Caco-2 (cell line): ENCODE measurements at regions not wholly inside any gene's neighbourhood (a gene's known extent, or its start where the extent isn't known, plus 50 kb on each side); places are given as distances from the start of the nearest gene placed in this dataset.

Source experiments
- BruUV-seq: library from RNA; stranded (reverse); fragments of 400-500 nt; replicated peaks from 2 replicates; lab custom pipeline; 2021; lab: Mats Ljungman, UMichigan
- CTCF ChIA-PET: fragments of 300-600 bp; sonication (Branson Sonifier 250); formaldehyde crosslinking; loops from one replicate; lab custom pipeline; 2022; ENCODE audit warnings: antibody characterized with exemption; lab: Charles Lee
- POLR2A ChIA-PET: fragments of 300-600 bp; sonication (Branson Sonifier 250); formaldehyde crosslinking; loops from one replicate; lab custom pipeline; 2022; ENCODE audit warnings: antibody characterized with exemption; lab: Charles Lee
- DNase-seq, 2 experiments: peaks; one replicate each; pipeline versions ENCODE4 v3.0.0 to v3.0.0-alpha.2; 2020 to 2022
- H3K27me3 ChIP-seq: replicated peaks from 2 replicates; pipeline ENCODE4 v1.6.0; 2011; ENCODE audit warnings: low read length; ENCODE audit not compliant: control insufficient read depth, insufficient read depth
- H3K36me3 ChIP-seq: 2 replicates; pipeline ENCODE4 v1.5.1; 2011; ENCODE audit warnings: low read length; ENCODE audit not compliant: control insufficient read depth, insufficient read depth
- H3K4me1 ChIP-seq: fragments of 250-450 bp; sonication (Bioruptor Pico); 2 replicates; pipeline ENCODE4 v1.5.1; 2020; ENCODE audit warnings: mild to moderate bottlenecking
- H3K4me3 ChIP-seq: 2 replicates; pipeline ENCODE4 v1.5.1; 2011; ENCODE audit warnings: low read depth, mild to moderate bottlenecking, control low read depth, low read length
- H3K9me3 ChIP-seq: fragments of 250-450 bp; sonication (Bioruptor Pico); 2 replicates; pipeline ENCODE4 v1.5.1; 2020; ENCODE audit warnings: mild to moderate bottlenecking, moderate library complexity
- H3K27ac Mint-ChIP-seq: one replicate; pipeline ENCODE4 v1.8.0; 2022; ENCODE audit warnings: mixed read lengths; ENCODE audit not compliant: unreplicated experiment
- H3K27me3 Mint-ChIP-seq: one replicate; pipeline ENCODE4 v1.8.0; 2022; ENCODE audit warnings: mixed read lengths; ENCODE audit not compliant: insufficient read depth, unreplicated experiment
- H3K36me3 Mint-ChIP-seq: one replicate; pipeline ENCODE4 v1.8.0; 2022; ENCODE audit warnings: mild to moderate bottlenecking, mixed read lengths; ENCODE audit not compliant: insufficient read depth, unreplicated experiment
- H3K4me1 Mint-ChIP-seq: one replicate; pipeline ENCODE4 v1.8.0; 2022; ENCODE audit warnings: low read depth, mixed read lengths; ENCODE audit not compliant: unreplicated experiment
- H3K4me3 Mint-ChIP-seq: one replicate; pipeline ENCODE4 v1.8.0; 2022; ENCODE audit warnings: mild to moderate bottlenecking, moderate library complexity, mixed read lengths; ENCODE audit not compliant: unreplicated experiment
- H3K9me3 Mint-ChIP-seq: one replicate; pipeline ENCODE4 v1.8.0; 2022; ENCODE audit warnings: mixed read lengths; ENCODE audit not compliant: unreplicated experiment
- intact Hi-C: fragments of 100-400 bp; cut with micrococcal nuclease; formaldehyde crosslinking; loops from one replicate; pipeline ENCODE4 v1.10.0; 2022; ENCODE audit not compliant: unreplicated experiment
- TF ChIP-seq, protein P1 (sequence below), 2 experiments: fragments of 200-600 bp in 1 of 2; IDR thresholded peaks; 1 replicate in 1 of 2; 2 replicates in 1 of 2; pipeline versions ENCODE4 v1.5.1 to v1.8.0; 2011 to 2022; ENCODE audit warnings: antibody characterized with exemption in 1 of 2, control low read depth in 1 of 2, inconsistent platforms in 1 of 2, low read depth in 1 of 2, low read length in 1 of 2, mild to moderate bottlenecking in 1 of 2, moderate library complexity in 1 of 2; ENCODE audit not compliant: insufficient read depth in 1 of 2, severe bottlenecking in 1 of 2, unreplicated experiment in 1 of 2

- CTCF ChIA-PET, result no interaction called here
- BruUV-seq, result no TSS peak
- Mint-ChIP-seq H3K36me3 (no peaks in the 10 kb centered on the region), H3K4me1 (peaks cover 9% of the 10 kb centered on the region), H3K27ac (no peak overlapping the region), H3K4me3 (no peak overlapping the region), H3K9me3 (no peaks in the 10 kb centered on the region), H3K27me3 (no peaks in the 10 kb centered on the region)
- intact Hi-C loops, result no loop called here
- Histone ChIP-seq H3K9me3 (no peaks in the 10 kb centered on the region), H3K36me3 (no peaks in the 10 kb centered on the region), H3K4me1 (peaks cover 4% of the 10 kb centered on the region; the same call in 1 of the 2 replicates), H3K27me3 (no peaks in the 10 kb centered on the region), H3K4me3 (no peak overlapping the region)
- TF ChIP-seq, protein P1, sequence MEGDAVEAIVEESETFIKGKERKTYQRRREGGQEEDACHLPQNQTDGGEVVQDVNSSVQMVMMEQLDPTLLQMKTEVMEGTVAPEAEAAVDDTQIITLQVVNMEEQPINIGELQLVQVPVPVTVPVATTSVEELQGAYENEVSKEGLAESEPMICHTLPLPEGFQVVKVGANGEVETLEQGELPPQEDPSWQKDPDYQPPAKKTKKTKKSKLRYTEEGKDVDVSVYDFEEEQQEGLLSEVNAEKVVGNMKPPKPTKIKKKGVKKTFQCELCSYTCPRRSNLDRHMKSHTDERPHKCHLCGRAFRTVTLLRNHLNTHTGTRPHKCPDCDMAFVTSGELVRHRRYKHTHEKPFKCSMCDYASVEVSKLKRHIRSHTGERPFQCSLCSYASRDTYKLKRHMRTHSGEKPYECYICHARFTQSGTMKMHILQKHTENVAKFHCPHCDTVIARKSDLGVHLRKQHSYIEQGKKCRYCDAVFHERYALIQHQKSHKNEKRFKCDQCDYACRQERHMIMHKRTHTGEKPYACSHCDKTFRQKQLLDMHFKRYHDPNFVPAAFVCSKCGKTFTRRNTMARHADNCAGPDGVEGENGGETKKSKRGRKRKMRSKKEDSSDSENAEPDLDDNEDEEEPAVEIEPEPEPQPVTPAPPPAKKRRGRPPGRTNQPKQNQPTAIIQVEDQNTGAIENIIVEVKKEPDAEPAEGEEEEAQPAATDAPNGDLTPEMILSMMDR (IDR thresholded peaks at IDR 0.05; ENCODE audit: insufficient read depth in 1 of 2, low read depth in 1 of 2, low read length in 1 of 2, severe bottlenecking in 1 of 2, unreplicated experiment in 1 of 2), result no peak
- POLR2A ChIA-PET, result no interaction called here
- no peak for DNase-seq
These were observed 184.5 kb upstream of the NFE2L3 start for GRCh38 chr7:25967278-25968204.

DNA sequence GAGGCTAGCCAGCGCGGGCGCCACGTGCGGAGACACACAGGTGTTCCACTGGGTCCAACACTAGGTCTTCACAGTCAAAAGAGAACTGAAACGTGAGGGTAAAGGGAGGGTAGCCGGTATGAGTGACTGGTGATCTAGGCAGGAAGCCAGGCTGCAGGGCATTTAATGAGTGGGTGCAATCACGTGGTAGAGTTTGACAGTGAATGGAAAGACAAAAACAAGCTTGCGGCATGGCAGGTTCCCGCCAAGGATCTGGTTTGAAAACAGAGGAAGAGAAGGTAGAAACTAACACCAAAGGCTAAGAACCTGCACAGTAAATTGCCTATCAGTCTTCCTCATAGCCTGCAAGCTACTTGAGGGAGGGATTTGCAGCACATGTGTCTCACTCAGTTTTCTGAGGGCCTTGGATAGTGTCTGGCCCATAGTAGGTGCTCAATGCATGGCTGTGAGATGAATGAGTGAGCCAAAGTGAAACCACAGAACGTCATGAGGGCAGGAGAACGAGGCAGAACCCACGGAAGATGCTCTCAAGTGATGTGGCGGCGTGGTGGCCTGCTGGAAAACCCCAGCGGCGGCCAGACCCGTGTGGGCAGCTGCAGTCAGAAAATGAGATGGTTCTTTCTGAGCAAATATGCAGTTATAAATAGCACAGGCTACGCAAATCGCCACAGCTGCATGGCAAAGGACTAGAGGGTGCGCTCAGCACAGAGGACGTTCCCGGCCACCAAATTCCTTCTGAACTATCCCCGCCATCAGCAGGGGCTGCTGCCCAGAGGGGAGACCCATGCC, 183.6 kb upstream of the NFE2L3 start:
- H3K4me1 ChIP-seq, result peaks cover 4% of the 10 kb centered on the region; the same call in 1 of the 2 replicates
- no peaks in the 10 kb centered on the region for H3K36me3 ChIP-seq
- no peak overlapping the region for H3K4me3 Mint-ChIP-seq
- H3K4me3 ChIP-seq, result no peak overlapping the region
- no TSS peak for BruUV-seq
- no peak for DNase-seq
- H3K4me1 Mint-ChIP-seq, result peaks cover 9% of the 10 kb centered on the region
- ChIA-PET POLR2A (interaction anchor here (0.8 kb wide), 1 partner anchor 8 kb away, joined by 4 read pairs; no protein-coding TSS in a partner anchor), CTCF (no interaction called here)
- intact Hi-C loops, result no loop called here
- no peak overlapping the region for H3K27ac Mint-ChIP-seq
- no peaks in the 10 kb centered on the region for H3K9me3 Mint-ChIP-seq
- TF ChIP-seq, protein P1 (IDR thresholded peaks at IDR 0.05; ENCODE audit: insufficient read depth in 1 of 2, low read depth in 1 of 2, low read length in 1 of 2, severe bottlenecking in 1 of 2, unreplicated experiment in 1 of 2), result no peak
- peaks cover 3% of the 10 kb centered on the region for H3K27me3 Mint-ChIP-seq
- no peaks in the 10 kb centered on the region for H3K9me3 ChIP-seq
- no peaks in the 10 kb centered on the region for H3K36me3 Mint-ChIP-seq
- no peaks in the 10 kb centered on the region for H3K27me3 ChIP-seq

GRCh38 chr7:25970356-25970755, 181.6 kb upstream of the NFE2L3 start:
- BruUV-seq, result no TSS peak
- DNase-seq, result no peak
- Histone ChIP-seq H3K36me3 (no peaks in the 10 kb centered on the region), H3K27me3 (no peaks in the 10 kb centered on the region), H3K4me3 (no peak overlapping the region), H3K4me1 (peaks cover 4% of the 10 kb centered on the region; the same call in 1 of the 2 replicates), H3K9me3 (no peaks in the 10 kb centered on the region)
- Mint-ChIP-seq H3K9me3 (no peaks in the 10 kb centered on the region), H3K36me3 (no peaks in the 10 kb centered on the region), H3K4me3 (no peak overlapping the region), H3K4me1 (no peaks in the 10 kb centered on the region), H3K27me3 (peaks cover 3% of the 10 kb centered on the region), H3K27ac (no peak overlapping the region)
- ChIA-PET POLR2A (no interaction called here), CTCF (no interaction called here)
- intact Hi-C loops, result no loop called here
- TF ChIP-seq, protein P1 (IDR thresholded peaks at IDR 0.05; ENCODE audit: insufficient read depth in 1 of 2, low read depth in 1 of 2, low read length in 1 of 2, severe bottlenecking in 1 of 2, unreplicated experiment in 1 of 2), result no peak
